ENCODE measurements at regions not wholly inside any gene's neighbourhood (a gene's known extent, or its start where the extent isn't known, plus 50 kb on each side); places are given as distances from the start of the nearest gene placed in this dataset.

DNA sequence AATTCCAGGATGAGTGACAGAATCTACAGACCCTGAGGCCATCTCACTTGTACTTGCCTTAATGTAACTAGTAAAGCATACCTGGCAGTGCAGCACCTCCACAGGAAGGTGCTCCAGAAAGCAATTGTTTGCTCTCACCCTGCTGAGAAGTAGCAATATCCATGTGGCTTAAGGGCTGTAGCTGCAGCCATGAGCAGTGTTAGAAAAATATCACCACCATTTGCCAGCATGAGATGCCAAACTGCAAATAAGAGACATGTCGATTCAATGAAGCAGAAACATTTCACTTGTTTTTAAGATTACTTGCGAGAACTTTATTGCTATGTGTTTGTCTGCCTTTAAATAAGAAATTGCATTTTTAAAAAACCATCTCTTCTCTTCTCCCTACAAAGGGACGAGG, 151.5 kb downstream of the PRL start:
- Histone ChIP-seq H3K27ac (ENCODE audit: low read depth, low read length, poor library complexity, severe bottlenecking) (no peak overlapping the region), H3K36me3 (ENCODE audit: insufficient read depth, low read length) (no peaks in the 10 kb centered on the region), H3K4me3 (ENCODE audit: low read depth, low read length, poor library complexity, severe bottlenecking) (no peak overlapping the region), H3K9ac (ENCODE audit: low read length) (no peak overlapping the region), H3K79me2 (ENCODE audit: insufficient read depth, low read length) (no peaks in the 10 kb centered on the region), H3K9me3 (ENCODE audit: low read length) (no peaks in the 10 kb centered on the region), H4K20me1 (ENCODE audit: insufficient read depth, low read length) (no peaks in the 10 kb centered on the region), H3K27me3 (ENCODE audit: insufficient read depth, low read length) (no peaks in the 10 kb centered on the region), H3K9me2 (ENCODE audit: low read depth, low read length) (no peaks in the 10 kb centered on the region), H3K4me1 (ENCODE audit: insufficient read depth, low read length, severe bottlenecking) (peaks cover 72% of the 10 kb centered on the region), H2AFZ (ENCODE audit: low read length) (no peak overlapping the region), H3F3A (ENCODE audit: insufficient read depth, low read length) (no peaks in the 10 kb centered on the region), H3K4me2 (ENCODE audit: low read length) (no peak overlapping the region)
- TF ChIP-seq, protein P1, sequence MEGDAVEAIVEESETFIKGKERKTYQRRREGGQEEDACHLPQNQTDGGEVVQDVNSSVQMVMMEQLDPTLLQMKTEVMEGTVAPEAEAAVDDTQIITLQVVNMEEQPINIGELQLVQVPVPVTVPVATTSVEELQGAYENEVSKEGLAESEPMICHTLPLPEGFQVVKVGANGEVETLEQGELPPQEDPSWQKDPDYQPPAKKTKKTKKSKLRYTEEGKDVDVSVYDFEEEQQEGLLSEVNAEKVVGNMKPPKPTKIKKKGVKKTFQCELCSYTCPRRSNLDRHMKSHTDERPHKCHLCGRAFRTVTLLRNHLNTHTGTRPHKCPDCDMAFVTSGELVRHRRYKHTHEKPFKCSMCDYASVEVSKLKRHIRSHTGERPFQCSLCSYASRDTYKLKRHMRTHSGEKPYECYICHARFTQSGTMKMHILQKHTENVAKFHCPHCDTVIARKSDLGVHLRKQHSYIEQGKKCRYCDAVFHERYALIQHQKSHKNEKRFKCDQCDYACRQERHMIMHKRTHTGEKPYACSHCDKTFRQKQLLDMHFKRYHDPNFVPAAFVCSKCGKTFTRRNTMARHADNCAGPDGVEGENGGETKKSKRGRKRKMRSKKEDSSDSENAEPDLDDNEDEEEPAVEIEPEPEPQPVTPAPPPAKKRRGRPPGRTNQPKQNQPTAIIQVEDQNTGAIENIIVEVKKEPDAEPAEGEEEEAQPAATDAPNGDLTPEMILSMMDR (IDR thresholded peaks at IDR 0.05; ENCODE audit: low read length) = no peak
- TF ChIP-seq EZH2 (IDR thresholded peaks at IDR 0.05; ENCODE audit: borderline replicate concordance, low read length) = no peak

DNA sequence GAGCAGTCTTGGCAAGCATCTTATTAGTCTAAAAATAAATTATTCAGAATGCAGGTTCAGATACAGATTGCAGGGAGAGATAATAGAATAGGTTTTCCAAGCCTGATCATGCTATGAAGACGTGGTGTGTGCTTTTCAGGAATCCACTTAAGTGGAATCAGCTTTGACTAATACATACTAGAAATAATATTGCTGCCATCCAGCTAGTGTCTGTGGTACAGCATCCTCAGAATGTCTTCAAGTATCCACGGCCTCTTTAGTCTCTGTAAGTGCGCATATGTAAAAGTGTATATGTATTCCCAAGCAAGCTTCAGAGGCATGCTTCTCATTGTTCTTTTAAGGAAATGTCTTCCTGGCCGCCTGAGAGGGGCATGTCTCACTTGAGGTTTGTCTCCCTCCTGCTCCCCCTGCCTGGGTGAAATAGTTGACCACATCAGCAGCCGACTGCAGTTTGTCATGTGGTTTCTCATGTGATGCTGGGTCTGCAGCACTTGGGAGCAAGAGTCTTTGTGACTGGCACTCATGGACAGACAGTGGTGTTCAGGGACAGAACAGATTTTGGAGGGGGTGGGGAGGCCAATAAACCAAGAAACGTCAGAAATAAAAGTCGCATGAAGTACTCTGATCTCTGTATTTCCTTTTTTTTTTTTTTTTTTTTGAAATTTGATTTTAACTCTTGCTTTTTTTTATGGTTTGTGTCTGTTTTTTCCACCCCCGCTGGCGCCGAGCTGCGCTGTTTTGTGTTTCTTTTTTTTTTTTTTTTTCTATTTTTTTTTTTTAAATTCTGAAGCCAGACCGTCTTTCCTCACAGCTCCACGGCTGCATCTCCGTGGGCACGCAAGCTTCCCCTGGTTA, 150.8 kb downstream of the PRL start:
- no peak for TF ChIP-seq EZH2 (IDR thresholded peaks at IDR 0.05; ENCODE audit: borderline replicate concordance, low read length)
- TF ChIP-seq, protein P1 (IDR thresholded peaks at IDR 0.05; ENCODE audit: low read length) = peak; percentile 20; the same call in 1 of the 2 replicates
- no peak overlapping the region for H3K4me2 ChIP-seq (ENCODE audit: low read length)

DNA sequence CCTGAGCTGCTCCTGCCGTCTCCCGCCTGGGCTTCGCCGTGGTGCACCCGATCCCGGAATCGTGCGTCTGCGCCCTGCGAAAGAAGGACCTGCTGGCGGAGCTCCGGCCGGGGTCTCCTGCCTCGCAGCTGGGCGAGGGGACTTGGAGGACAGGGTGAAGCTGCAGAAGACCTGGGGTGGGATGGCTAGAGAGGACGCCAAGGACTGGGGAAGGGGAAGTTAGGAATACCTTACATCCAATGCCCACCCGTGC, 150.2 kb downstream of the PRL start:
- H3K4me1 ChIP-seq (ENCODE audit: insufficient read depth, low read length, severe bottlenecking) = peaks cover 72% of the 10 kb centered on the region
- H3K9ac ChIP-seq (ENCODE audit: low read length) = no peak overlapping the region
- TF ChIP-seq, protein P1 (IDR thresholded peaks at IDR 0.05; ENCODE audit: low read length) = no peak
- TF ChIP-seq EZH2 (IDR thresholded peaks at IDR 0.05; ENCODE audit: borderline replicate concordance, low read length) = no peak
- no peaks in the 10 kb centered on the region for H4K20me1 ChIP-seq (ENCODE audit: insufficient read depth, low read length)
- H3K79me2 ChIP-seq (ENCODE audit: insufficient read depth, low read length) = no peaks in the 10 kb centered on the region
- H3K4me2 ChIP-seq (ENCODE audit: low read length) = no peak overlapping the region
- no peaks in the 10 kb centered on the region for H3K9me2 ChIP-seq (ENCODE audit: low read depth, low read length)
- H3K27me3 ChIP-seq (ENCODE audit: insufficient read depth, low read length) = no peaks in the 10 kb centered on the region
- no peaks in the 10 kb centered on the region for H3K36me3 ChIP-seq (ENCODE audit: insufficient read depth, low read length)
- no peak overlapping the region for H2AFZ ChIP-seq (ENCODE audit: low read length)
- no peaks in the 10 kb centered on the region for H3F3A ChIP-seq (ENCODE audit: insufficient read depth, low read length)
- no peaks in the 10 kb centered on the region for H3K9me3 ChIP-seq (ENCODE audit: low read length)
- H3K4me3 ChIP-seq (ENCODE audit: low read depth, low read length, poor library complexity, severe bottlenecking) = no peak overlapping the region
- H3K27ac ChIP-seq (ENCODE audit: low read depth, low read length, poor library complexity, severe bottlenecking) = no peak overlapping the region

More for the DNA sequence above, 150.8 kb downstream of the PRL start:
- Histone ChIP-seq H3K9me3 (ENCODE audit: low read length) (no peaks in the 10 kb centered on the region), H3K9me2 (ENCODE audit: low read depth, low read length) (no peaks in the 10 kb centered on the region), H4K20me1 (ENCODE audit: insufficient read depth, low read length) (no peaks in the 10 kb centered on the region), H3K27me3 (ENCODE audit: insufficient read depth, low read length) (no peaks in the 10 kb centered on the region), H3K4me1 (ENCODE audit: insufficient read depth, low read length, severe bottlenecking) (peaks cover 73% of the 10 kb centered on the region), H3K79me2 (ENCODE audit: insufficient read depth, low read length) (no peaks in the 10 kb centered on the region), H3F3A (ENCODE audit: insufficient read depth, low read length) (no peaks in the 10 kb centered on the region), H3K9ac (ENCODE audit: low read length) (no peak overlapping the region), H2AFZ (ENCODE audit: low read length) (no peak overlapping the region), H3K36me3 (ENCODE audit: insufficient read depth, low read length) (no peaks in the 10 kb centered on the region), H3K27ac (ENCODE audit: low read depth, low read length, poor library complexity, severe bottlenecking) (no peak overlapping the region), H3K4me3 (ENCODE audit: low read depth, low read length, poor library complexity, severe bottlenecking) (no peak overlapping the region)

Data from OCI-LY1 (cell line).